Astrocyte (in vitro differentiated cells and primary cell): ENCODE measurements at regions not wholly inside any gene's neighbourhood (a gene's known extent, or its start where the extent isn't known, plus 50 kb on each side); places are given as distances from the start of the nearest gene placed in this dataset.

ENCODE experiments used
- DNase-seq: peaks from one replicate; pipeline ENCODE4 v3.0.0-alpha.2; 2010; ENCODE audit warnings: low read depth
- FAIRE-seq: peaks from 2 replicates; lab custom pipeline; 2011; peaks lifted over from hg19 to GRCh38; lab: Jason Lieb, UNC
- H2AFZ ChIP-seq: 2 replicates; pipeline ENCODE4 v1.6.0; 2012; ENCODE audit warnings: low read depth, low read length, inconsistent platforms
- H3K27ac ChIP-seq: 2 replicates; pipeline ENCODE4 v1.5.1; 2011; ENCODE audit warnings: low read depth, low read length, inconsistent platforms
- H3K27me3 ChIP-seq: 2 replicates; pipeline ENCODE4 v1.6.0; 2011; ENCODE audit warnings: low read length, inconsistent platforms; ENCODE audit not compliant: insufficient read depth
- H3K36me3 ChIP-seq: 2 replicates; pipeline ENCODE4 v1.5.1; 2011; ENCODE audit warnings: low read length, inconsistent platforms; ENCODE audit not compliant: insufficient read depth
- H3K4me1 ChIP-seq: 2 replicates; pipeline ENCODE4 v1.5.1; 2011; ENCODE audit warnings: low read length, inconsistent platforms; ENCODE audit not compliant: insufficient read depth
- H3K4me2 ChIP-seq: 2 replicates; pipeline ENCODE4 v1.6.0; 2012; ENCODE audit warnings: low read length, inconsistent platforms
- H3K4me3 ChIP-seq: 2 replicates; pipeline ENCODE4 v1.5.1; 2011; ENCODE audit warnings: low read depth, mild to moderate bottlenecking, low read length, inconsistent platforms; ENCODE audit not compliant: insufficient read depth
- H3K79me2 ChIP-seq: 2 replicates; pipeline ENCODE4 v1.6.0; 2012; ENCODE audit warnings: mild to moderate bottlenecking, low read length, inconsistent platforms; ENCODE audit not compliant: insufficient read depth
- H3K9ac ChIP-seq: 2 replicates; pipeline ENCODE4 v1.6.0; 2012; ENCODE audit warnings: mild to moderate bottlenecking, low read length, inconsistent platforms
- H3K9me3 ChIP-seq: 2 replicates; pipeline ENCODE4 v1.5.1; 2012; ENCODE audit warnings: low read depth, mild to moderate bottlenecking, low read length, inconsistent platforms; ENCODE audit not compliant: insufficient read depth
- H4K20me1 ChIP-seq: 2 replicates; pipeline ENCODE4 v1.6.0; 2012; ENCODE audit warnings: low read length, inconsistent platforms; ENCODE audit not compliant: insufficient read depth
- H3K27ac Mint-ChIP-seq: one replicate; pipeline ENCODE4 v1.8.0; 2021; ENCODE audit warnings: mild to moderate bottlenecking, mixed read lengths; ENCODE audit not compliant: unreplicated experiment
- H3K27me3 Mint-ChIP-seq: one replicate; pipeline ENCODE4 v1.8.0; 2021; ENCODE audit warnings: low read depth, mixed read lengths; ENCODE audit not compliant: unreplicated experiment
- H3K36me3 Mint-ChIP-seq: one replicate; pipeline ENCODE4 v1.8.0; 2021; ENCODE audit warnings: low read depth, mixed read lengths; ENCODE audit not compliant: unreplicated experiment
- H3K4me1 Mint-ChIP-seq: one replicate; pipeline ENCODE4 v1.8.0; 2021; ENCODE audit warnings: low read depth, mixed read lengths; ENCODE audit not compliant: unreplicated experiment
- H3K4me3 Mint-ChIP-seq: one replicate; pipeline ENCODE4 v1.8.0; 2021; ENCODE audit warnings: mild to moderate bottlenecking, moderate library complexity, mixed read lengths; ENCODE audit not compliant: unreplicated experiment
- H3K9me3 Mint-ChIP-seq: one replicate; pipeline ENCODE4 v1.8.0; 2021; ENCODE audit warnings: mild to moderate bottlenecking, mixed read lengths; ENCODE audit not compliant: unreplicated experiment
- CTCF ChIP-seq: IDR thresholded peaks from 2 replicates; pipeline ENCODE4 v1.5.1; 2011; ENCODE audit warnings: low read depth, mild to moderate bottlenecking, inconsistent platforms, low read length, moderate library complexity; ENCODE audit not compliant: insufficient read depth
- EZH2 ChIP-seq: IDR thresholded peaks from 2 replicates; pipeline ENCODE4 v1.6.1; 2012; ENCODE audit warnings: mild to moderate bottlenecking, low read length, inconsistent platforms; ENCODE audit not compliant: insufficient read depth

- no peak overlapping the region for H2AFZ ChIP-seq
- no peak overlapping the region for H3K27ac ChIP-seq
- H3K27me3 ChIP-seq: no peaks in the 10 kb centered on the region
- H3K9ac ChIP-seq: no peak overlapping the region
- H4K20me1 ChIP-seq: no peaks in the 10 kb centered on the region
- DNase-seq (no peak), FAIRE-seq (no peak)
- H3K36me3 ChIP-seq: no peaks in the 10 kb centered on the region
- H3K79me2 ChIP-seq: no peaks in the 10 kb centered on the region
- Mint-ChIP-seq H3K4me1 (no peaks in the 10 kb centered on the region), H3K9me3 (peaks cover 2% of the 10 kb centered on the region), H3K27me3 (no peaks in the 10 kb centered on the region), H3K4me3 (no peak overlapping the region), H3K27ac (no peak overlapping the region), H3K36me3 (no peaks in the 10 kb centered on the region)
- TF ChIP-seq CTCF: no peak
- TF ChIP-seq EZH2: no peak
- H3K4me3 ChIP-seq: no peak overlapping the region
- H3K9me3 ChIP-seq: no peaks in the 10 kb centered on the region
- no peak overlapping the region for H3K4me2 ChIP-seq
- H3K4me1 ChIP-seq: no peaks in the 10 kb centered on the region
These were observed 208.8 kb downstream of the TLE4 start for GRCh38 chr9:79780559-79780958.

GRCh38 chr9:79779901-79780300 is 208.1 kb downstream of the TLE4 start:
- Mint-ChIP-seq H3K9me3 (peaks cover 2% of the 10 kb centered on the region), H3K27ac (no peak overlapping the region), H3K4me1 (no peaks in the 10 kb centered on the region), H3K36me3 (no peaks in the 10 kb centered on the region), H3K27me3 (no peaks in the 10 kb centered on the region), H3K4me3 (no peak overlapping the region)
- H3K9ac ChIP-seq: no peak overlapping the region
- no peak overlapping the region for H3K27ac ChIP-seq
- H3K27me3 ChIP-seq: no peaks in the 10 kb centered on the region
- FAIRE-seq: no peak
- TF ChIP-seq CTCF (no peak), EZH2 (no peak)
- no peaks in the 10 kb centered on the region for H3K9me3 ChIP-seq
- no peaks in the 10 kb centered on the region for H3K4me1 ChIP-seq
- no peaks in the 10 kb centered on the region for H3K79me2 ChIP-seq
- H2AFZ ChIP-seq: no peak overlapping the region
- no peak for DNase-seq
- no peaks in the 10 kb centered on the region for H4K20me1 ChIP-seq
- no peaks in the 10 kb centered on the region for H3K36me3 ChIP-seq
- no peak overlapping the region for H3K4me2 ChIP-seq
- H3K4me3 ChIP-seq: no peak overlapping the region

GRCh38 chr9:79778581-79778980 is 206.8 kb downstream of the TLE4 start:
- no peaks in the 10 kb centered on the region for H3K36me3 ChIP-seq
- H3K27ac Mint-ChIP-seq: no peak overlapping the region
- TF ChIP-seq EZH2: no peak
- no peak for TF ChIP-seq CTCF
- H3K9me3 Mint-ChIP-seq: peaks cover 2% of the 10 kb centered on the region
- H3K9ac ChIP-seq: no peak overlapping the region
- H3K4me3 ChIP-seq: no peak overlapping the region
- H3K4me2 ChIP-seq: no peak overlapping the region
- no peak overlapping the region for H3K27ac ChIP-seq
- H3K27me3 ChIP-seq: no peaks in the 10 kb centered on the region
- H4K20me1 ChIP-seq: no peaks in the 10 kb centered on the region
- H3K27me3 Mint-ChIP-seq: no peaks in the 10 kb centered on the region
- DNase-seq: no peak
- H3K9me3 ChIP-seq: no peaks in the 10 kb centered on the region
- no peak overlapping the region for H3K4me3 Mint-ChIP-seq
- H3K4me1 ChIP-seq: no peaks in the 10 kb centered on the region
- no peaks in the 10 kb centered on the region for H3K4me1 Mint-ChIP-seq
- FAIRE-seq: no peak
- no peaks in the 10 kb centered on the region for H3K79me2 ChIP-seq
- H3K36me3 Mint-ChIP-seq: no peaks in the 10 kb centered on the region
- no peak overlapping the region for H2AFZ ChIP-seq
